ENCODE measurements at regions not wholly inside any gene's neighbourhood (a gene's known extent, or its start where the extent isn't known, plus 50 kb on each side); places are given as distances from the start of the nearest gene placed in this dataset.
"Not testable (repeated sequence)": the region's sequence is repeated elsewhere in the genome, so short reads cannot be mapped to it uniquely, and the experiment has no call there.

GRCh38 chr1:60527567-60527966 is 454.0 kb upstream of the C1orf87 start:
- H3K27me3 ChIP-seq (replicated peaks in 2 of 5; ENCODE audit: control insufficient read depth in 4 of 5, insufficient read depth in 5 of 5, low read length in 4 of 5) = no peaks in the 10 kb centered on the region
- ChIA-PET POLR2A (no interaction called here), CTCF (interaction anchor here (1.6 kb wide), 1 partner anchor 14 kb away, joined by 4 read pairs; no protein-coding TSS in a partner anchor)
- H3K4me1 ChIP-seq (ENCODE audit: control extremely low read depth in 1 of 4, control insufficient read depth in 4 of 4, insufficient read depth in 4 of 4, low read length in 3 of 4) = no peaks in the 10 kb centered on the region
- H3K9me3 ChIP-seq (ENCODE audit: control extremely low read depth in 1 of 5, control insufficient read depth in 4 of 5, insufficient read depth in 2 of 5, low read depth in 1 of 5, low read length in 4 of 5) = peaks cover 0 to 2% (median 0%) of the 10 kb centered on the region in 5 experiments
- H3K27ac ChIP-seq (ENCODE audit: insufficient read depth in 1 of 2, low read depth in 1 of 2, low read length in 2 of 2, poor library complexity in 1 of 2, severe bottlenecking in 2 of 2) = no peak overlapping the region
- no peak overlapping the region for H3K4me3 ChIP-seq (ENCODE audit: control insufficient read depth in 1 of 7, extremely low read depth in 1 of 7, insufficient read depth in 4 of 7, low read depth in 2 of 7, low read length in 6 of 7)
- no peaks in the 10 kb centered on the region for H3K36me3 ChIP-seq (ENCODE audit: control insufficient read depth in 4 of 4, insufficient read depth in 4 of 4, low read length in 3 of 4)
- no peak for DNase-seq

DNA sequence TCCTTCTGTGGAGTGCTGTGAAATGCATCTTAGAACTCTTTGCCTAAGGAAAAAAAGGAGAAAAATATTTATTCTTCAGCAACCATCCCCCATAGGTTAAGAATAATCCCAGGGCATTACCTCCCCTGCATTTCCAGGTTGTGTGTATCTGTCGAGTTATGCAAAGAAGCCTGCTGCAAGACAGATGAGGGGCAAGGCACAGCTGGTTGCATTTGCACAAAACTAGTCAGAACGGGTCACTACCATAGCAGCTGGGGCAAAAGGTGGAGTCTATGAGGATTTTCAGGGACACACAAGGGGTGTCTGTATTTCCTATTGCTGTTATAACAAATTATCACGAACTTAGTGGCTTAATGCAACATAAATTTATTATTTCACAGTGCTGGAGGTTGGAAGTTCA is 443.4 kb upstream of the C1orf87 start:
- POLR2A ChIA-PET = interaction anchor here (0.7 kb wide), 1 partner anchor 1623 kb away, joined by 3 read pairs; no protein-coding TSS in a partner anchor

DNA sequence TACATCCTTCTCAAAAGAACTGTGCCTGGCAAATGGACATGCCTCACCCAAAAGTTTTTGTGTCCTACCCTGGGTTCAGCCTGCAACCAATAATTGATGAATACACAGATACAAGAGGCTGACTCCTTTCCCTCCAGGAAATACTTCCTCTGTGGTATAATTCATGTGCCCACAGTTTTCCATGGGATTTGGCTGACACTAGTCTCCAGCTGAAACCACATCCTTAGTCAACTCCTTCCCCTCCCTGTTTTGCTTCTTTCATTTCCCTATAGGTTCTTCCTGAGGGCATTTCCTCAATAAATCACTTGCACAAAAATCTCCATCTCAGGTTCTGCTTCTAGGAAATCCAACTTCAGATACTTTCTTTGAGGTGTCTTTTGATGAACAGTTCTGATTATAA is 436.6 kb upstream of the C1orf87 start:
- Histone ChIP-seq H3K4me1 (ENCODE audit: control extremely low read depth in 1 of 4, control insufficient read depth in 4 of 4, insufficient read depth in 4 of 4, low read length in 3 of 4) (no peaks in the 10 kb centered on the region), H3K27ac (ENCODE audit: insufficient read depth in 1 of 2, low read depth in 1 of 2, low read length in 2 of 2, poor library complexity in 1 of 2, severe bottlenecking in 2 of 2) (no peak overlapping the region), H3K36me3 (ENCODE audit: control insufficient read depth in 4 of 4, insufficient read depth in 4 of 4, low read length in 3 of 4) (no peaks in the 10 kb centered on the region), H3K27me3 (replicated peaks in 2 of 5; ENCODE audit: control insufficient read depth in 4 of 5, insufficient read depth in 5 of 5, low read length in 4 of 5) (no peaks in the 10 kb centered on the region), H3K9me3 (ENCODE audit: control extremely low read depth in 1 of 5, control insufficient read depth in 4 of 5, insufficient read depth in 2 of 5, low read depth in 1 of 5, low read length in 4 of 5) (no peaks in the 10 kb centered on the region), H3K4me3 (ENCODE audit: control insufficient read depth in 1 of 7, extremely low read depth in 1 of 7, insufficient read depth in 4 of 7, low read depth in 2 of 7, low read length in 6 of 7) (no peak overlapping the region)
- no peak for DNase-seq
- ChIA-PET POLR2A (no interaction called here), CTCF (no interaction called here)

More for the DNA sequence above, 443.4 kb upstream of the C1orf87 start:
- Histone ChIP-seq H3K36me3 (ENCODE audit: control insufficient read depth in 4 of 4, insufficient read depth in 4 of 4, low read length in 3 of 4) (no peaks in the 10 kb centered on the region), H3K9me3 (ENCODE audit: control extremely low read depth in 1 of 5, control insufficient read depth in 4 of 5, insufficient read depth in 2 of 5, low read depth in 1 of 5, low read length in 4 of 5) (no peaks in the 10 kb centered on the region), H3K27ac (ENCODE audit: insufficient read depth in 1 of 2, low read depth in 1 of 2, low read length in 2 of 2, poor library complexity in 1 of 2, severe bottlenecking in 2 of 2) (no peak overlapping the region), H3K27me3 (replicated peaks in 2 of 5; ENCODE audit: control insufficient read depth in 4 of 5, insufficient read depth in 5 of 5, low read length in 4 of 5) (no peaks in the 10 kb centered on the region), H3K4me3 (ENCODE audit: control insufficient read depth in 1 of 7, extremely low read depth in 1 of 7, insufficient read depth in 4 of 7, low read depth in 2 of 7, low read length in 6 of 7) (no peak overlapping the region), H3K4me1 (ENCODE audit: control extremely low read depth in 1 of 4, control insufficient read depth in 4 of 4, insufficient read depth in 4 of 4, low read length in 3 of 4) (no peaks in the 10 kb centered on the region)
- DNase-seq = no peak
- CTCF ChIA-PET = no interaction called here
- 100% methylated on average over 2 of the region's 3 CpGs for WGBS (ENCODE audit: insufficient coverage)

- Histone ChIP-seq H3K4me3 (ENCODE audit: control insufficient read depth in 1 of 7, extremely low read depth in 1 of 7, insufficient read depth in 4 of 7, low read depth in 2 of 7, low read length in 6 of 7) (no peak overlapping the region), H3K4me1 (ENCODE audit: control extremely low read depth in 1 of 4, control insufficient read depth in 4 of 4, insufficient read depth in 4 of 4, low read length in 3 of 4) (no peaks in the 10 kb centered on the region), H3K27me3 (replicated peaks in 2 of 5; ENCODE audit: control insufficient read depth in 4 of 5, insufficient read depth in 5 of 5, low read length in 4 of 5) (no peaks in the 10 kb centered on the region), H3K27ac (ENCODE audit: insufficient read depth in 1 of 2, low read depth in 1 of 2, low read length in 2 of 2, poor library complexity in 1 of 2, severe bottlenecking in 2 of 2) (no peak overlapping the region), H3K36me3 (ENCODE audit: control insufficient read depth in 4 of 4, insufficient read depth in 4 of 4, low read length in 3 of 4) (no peaks in the 10 kb centered on the region), H3K9me3 (ENCODE audit: control extremely low read depth in 1 of 5, control insufficient read depth in 4 of 5, insufficient read depth in 2 of 5, low read depth in 1 of 5, low read length in 4 of 5) (no peaks in the 10 kb centered on the region)
- DNase-seq = no peak
- POLR2A ChIA-PET = no interaction called here
- CTCF ChIA-PET = no interaction called here
- WGBS (ENCODE audit: insufficient coverage) = no CpG with 5 or more reads among the region's 3 CpGs
Measured at GRCh38 chr1:60504206-60504840, 430.8 kb upstream of the C1orf87 start.

- Histone ChIP-seq H3K27ac (ENCODE audit: insufficient read depth in 1 of 2, low read depth in 1 of 2, low read length in 2 of 2, poor library complexity in 1 of 2, severe bottlenecking in 2 of 2) (no peak overlapping the region), H3K4me3 (ENCODE audit: control insufficient read depth in 1 of 7, extremely low read depth in 1 of 7, insufficient read depth in 4 of 7, low read depth in 2 of 7, low read length in 6 of 7) (no peak overlapping the region), H3K9me3 (ENCODE audit: control extremely low read depth in 1 of 5, control insufficient read depth in 4 of 5, insufficient read depth in 2 of 5, low read depth in 1 of 5, low read length in 4 of 5) (peaks cover 0 to 5% (median 0%) of the 10 kb centered on the region in 5 experiments), H3K27me3 (replicated peaks in 2 of 5; ENCODE audit: control insufficient read depth in 4 of 5, insufficient read depth in 5 of 5, low read length in 4 of 5) (no peaks in the 10 kb centered on the region), H3K4me1 (ENCODE audit: control extremely low read depth in 1 of 4, control insufficient read depth in 4 of 4, insufficient read depth in 4 of 4, low read length in 3 of 4) (no peaks in the 10 kb centered on the region), H3K36me3 (ENCODE audit: control insufficient read depth in 4 of 4, insufficient read depth in 4 of 4, low read length in 3 of 4) (no peaks in the 10 kb centered on the region)
- no peak for DNase-seq
- 96% methylated on average over 5 of the region's 9 CpGs for WGBS (ENCODE audit: insufficient coverage)
- ChIA-PET CTCF (no interaction called here), POLR2A (no interaction called here)
Measured at GRCh38 chr1:60503266-60503925, 429.8 kb upstream of the C1orf87 start.

- Histone ChIP-seq H3K4me3 (ENCODE audit: control insufficient read depth in 1 of 7, extremely low read depth in 1 of 7, insufficient read depth in 4 of 7, low read depth in 2 of 7, low read length in 6 of 7) (no peak overlapping the region), H3K27ac (ENCODE audit: insufficient read depth in 1 of 2, low read depth in 1 of 2, low read length in 2 of 2, poor library complexity in 1 of 2, severe bottlenecking in 2 of 2) (no peak overlapping the region), H3K9me3 (ENCODE audit: control extremely low read depth in 1 of 5, control insufficient read depth in 4 of 5, insufficient read depth in 2 of 5, low read depth in 1 of 5, low read length in 4 of 5) (peaks cover 0 to 9% (median 0%) of the 10 kb centered on the region in 5 experiments), H3K27me3 (replicated peaks in 2 of 5; ENCODE audit: control insufficient read depth in 4 of 5, insufficient read depth in 5 of 5, low read length in 4 of 5) (no peaks in the 10 kb centered on the region), H3K36me3 (ENCODE audit: control insufficient read depth in 4 of 4, insufficient read depth in 4 of 4, low read length in 3 of 4) (no peaks in the 10 kb centered on the region), H3K4me1 (ENCODE audit: control extremely low read depth in 1 of 4, control insufficient read depth in 4 of 4, insufficient read depth in 4 of 4, low read length in 3 of 4) (no peaks in the 10 kb centered on the region)
- ChIA-PET CTCF (no interaction called here), POLR2A (no interaction called here)
- WGBS (ENCODE audit: insufficient coverage) = no CpG with 5 or more reads among the region's 1 CpG
- no peak for DNase-seq
Measured at GRCh38 chr1:60502506-60502905, 428.9 kb upstream of the C1orf87 start.

GRCh38 chr1:60489916-60490480 is 416.4 kb upstream of the C1orf87 start:
- H3K27ac ChIP-seq (ENCODE audit: insufficient read depth in 1 of 2, low read depth in 1 of 2, low read length in 2 of 2, poor library complexity in 1 of 2, severe bottlenecking in 2 of 2); H3K4me1 ChIP-seq (ENCODE audit: control extremely low read depth in 1 of 4, control insufficient read depth in 4 of 4, insufficient read depth in 4 of 4, low read length in 3 of 4); H3K9me3 ChIP-seq (ENCODE audit: control extremely low read depth in 1 of 5, control insufficient read depth in 4 of 5, insufficient read depth in 2 of 5, low read depth in 1 of 5, low read length in 4 of 5); H3K36me3 ChIP-seq (ENCODE audit: control insufficient read depth in 4 of 4, insufficient read depth in 4 of 4, low read length in 3 of 4); DNase-seq; H3K4me3 ChIP-seq (ENCODE audit: control insufficient read depth in 1 of 7, extremely low read depth in 1 of 7, insufficient read depth in 4 of 7, low read depth in 2 of 7, low read length in 6 of 7); POLR2A ChIA-PET; CTCF ChIA-PET; H3K27me3 ChIP-seq (replicated peaks in 2 of 5; ENCODE audit: control insufficient read depth in 4 of 5, insufficient read depth in 5 of 5, low read length in 4 of 5): not testable (repeated sequence)
- WGBS (ENCODE audit: insufficient coverage) = 91% methylated on average over 16 of the region's 20 CpGs
